ENCODE measurements at regions not wholly inside any gene's neighbourhood (a gene's known extent, or its start where the extent isn't known, plus 50 kb on each side); places are given as distances from the start of the nearest gene placed in this dataset.

GRCh38 chr10:131616040-131616439, 284.8 kb upstream of the PPP2R2D start:
- intact Hi-C loops (cut with DNase I): no loop called here
- no peak for DNase-seq

DNA sequence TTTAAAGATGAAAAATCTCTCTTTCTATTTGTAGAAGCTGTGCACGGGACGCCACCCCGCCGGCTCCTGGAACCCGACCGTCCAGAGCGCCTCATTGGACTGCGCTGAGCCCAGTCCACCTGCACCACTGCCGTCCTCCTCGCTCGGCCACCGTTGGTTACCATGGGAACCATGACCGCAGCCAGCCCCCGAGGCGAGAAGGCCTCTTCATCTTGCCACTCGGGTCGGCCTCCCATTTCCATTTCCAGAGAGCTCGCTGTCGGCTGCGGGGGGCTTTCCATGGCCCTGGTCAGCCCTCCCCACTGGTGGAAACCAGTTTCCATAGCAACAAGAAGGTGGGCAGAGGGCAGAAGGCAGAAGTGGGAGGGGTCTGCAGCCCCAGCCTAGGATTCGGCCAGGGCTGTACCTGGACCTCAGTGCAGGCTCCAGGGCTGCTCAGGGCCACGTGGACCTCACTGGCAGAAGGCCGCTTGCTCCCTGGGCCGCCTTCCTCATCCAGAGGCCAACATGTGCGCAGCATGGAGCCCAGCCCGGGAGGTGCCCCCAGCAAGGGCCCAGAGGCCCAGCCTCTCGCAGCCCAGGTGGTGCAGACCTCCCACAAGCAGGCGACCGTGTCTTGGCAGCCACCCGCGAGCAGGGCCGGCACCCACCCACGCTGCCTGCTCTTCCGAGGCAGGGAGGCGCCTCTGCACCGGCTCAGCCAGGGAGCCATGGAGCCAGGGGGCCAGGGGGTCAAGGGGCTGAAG, 283.5 kb upstream of the PPP2R2D start:
- intact Hi-C loops (cut with DNase I): no loop called here
- peak in 1 of 10 donors; percentile 81 for DNase-seq

- intact Hi-C loops (cut with DNase I): no loop called here
- DNase-seq: peak in 1 of 10 donors; percentile 72
Observed at GRCh38 chr10:131618587-131619267, 282.1 kb upstream of the PPP2R2D start.

GRCh38 chr10:131620314-131620713, 280.5 kb upstream of the PPP2R2D start:
- DNase-seq: no peak
- intact Hi-C loops (cut with DNase I): no loop called here

DNA sequence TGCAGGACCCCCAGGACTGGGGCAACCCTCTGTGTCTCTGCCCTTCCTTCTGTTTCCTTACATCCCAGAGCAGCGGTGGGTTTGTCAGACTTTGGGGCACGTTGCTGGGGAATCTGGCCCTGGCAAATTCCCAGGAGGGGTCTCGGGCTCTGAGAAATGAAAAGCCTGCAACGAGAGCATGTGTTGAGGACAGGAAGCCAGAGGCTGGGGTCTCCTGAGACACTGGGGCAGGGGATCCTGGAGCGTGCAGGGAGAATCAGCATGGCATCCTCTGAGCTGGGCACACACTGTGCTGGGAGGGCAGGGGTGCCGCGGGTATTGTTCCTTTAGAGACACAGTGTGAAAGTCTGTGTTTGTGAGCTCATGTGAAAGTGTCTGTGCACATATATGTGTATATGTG, 279.9 kb upstream of the PPP2R2D start:
- intact Hi-C loops (cut with DNase I): no loop called here
- DNase-seq: peak in 1 of 10 donors; percentile 75

GRCh38 chr10:131621784-131622624, 278.8 kb upstream of the PPP2R2D start:
- DNase-seq: peak in 1 of 10 donors; percentile 79
- intact Hi-C loops (cut with DNase I): no loop called here

GRCh38 chr10:131625041-131625440, 275.8 kb upstream of the PPP2R2D start:
- intact Hi-C loops (cut with DNase I): no loop called here
- no peak for DNase-seq

GRCh38 chr10:131626274-131626673, 274.5 kb upstream of the PPP2R2D start:
- no peak for DNase-seq
- intact Hi-C loops (cut with DNase I): no loop called here

GRCh38 chr10:131629026-131629770, 271.6 kb upstream of the PPP2R2D start:
- no peak for DNase-seq
- intact Hi-C loops (cut with DNase I): no loop called here

DNA sequence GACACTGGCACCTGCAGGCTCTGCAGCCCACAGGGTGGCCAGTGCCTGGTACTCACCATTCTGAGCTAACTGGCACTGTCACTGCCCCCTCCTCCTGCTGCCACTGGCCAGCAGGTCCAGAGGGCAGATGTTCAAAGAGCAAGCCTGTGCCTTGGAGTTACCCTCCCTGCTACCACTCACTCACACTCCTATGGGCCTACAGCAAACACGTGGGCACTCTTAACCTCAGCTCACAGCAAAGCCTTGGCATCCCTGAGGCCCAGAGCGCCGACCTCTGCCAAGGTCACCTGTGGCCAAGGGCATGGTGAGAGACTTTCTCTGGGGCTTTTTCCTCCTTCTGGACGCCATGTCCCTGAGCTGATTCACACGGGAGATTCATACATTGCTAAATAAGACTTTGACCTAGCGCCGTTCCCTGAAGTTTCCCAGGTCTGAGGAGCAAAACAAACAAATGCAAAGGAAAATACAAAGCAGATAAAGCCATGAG, 270.0 kb upstream of the PPP2R2D start:
- intact Hi-C loops (cut with DNase I): no loop called here
- peak in 1 of 10 donors; percentile 43 for DNase-seq

GRCh38 chr10:131631619-131632018, 269.2 kb upstream of the PPP2R2D start:
- DNase-seq: peak in 1 of 10 donors; percentile 54

GRCh38 chr10:131635564-131636015, 265.2 kb upstream of the PPP2R2D start:
- peak in 3 of 10 donors; percentile 25 to 83 (median 49) for DNase-seq
- intact Hi-C loops (cut with DNase I): no loop called here

More at GRCh38 chr10:131631619-131632018, 269.2 kb upstream of the PPP2R2D start:
- intact Hi-C loops (cut with DNase I): no loop called here

- DNase-seq: peak in 1 of 10 donors; percentile 49
- intact Hi-C loops (cut with DNase I): no loop called here
Observed at GRCh38 chr10:131636116-131636515, 264.7 kb upstream of the PPP2R2D start.

GRCh38 chr10:131636841-131637724, 263.7 kb upstream of the PPP2R2D start:
- intact Hi-C loops (cut with DNase I): no loop called here
- peak in 1 of 10 donors; percentile 36 for DNase-seq

GRCh38 chr10:131638049-131638879, 262.5 kb upstream of the PPP2R2D start:
- intact Hi-C loops (cut with DNase I): no loop called here
- peak in 2 of 10 donors; percentile 36 to 67 for DNase-seq

GRCh38 chr10:131638880-131639278, 261.9 kb upstream of the PPP2R2D start:
- peak in 1 of 10 donors; percentile 28 for DNase-seq
- intact Hi-C loops (cut with DNase I): no loop called here

- no peak for DNase-seq
- intact Hi-C loops (cut with DNase I): no loop called here
Observed at GRCh38 chr10:131640045-131640644, 260.7 kb upstream of the PPP2R2D start.

DNA sequence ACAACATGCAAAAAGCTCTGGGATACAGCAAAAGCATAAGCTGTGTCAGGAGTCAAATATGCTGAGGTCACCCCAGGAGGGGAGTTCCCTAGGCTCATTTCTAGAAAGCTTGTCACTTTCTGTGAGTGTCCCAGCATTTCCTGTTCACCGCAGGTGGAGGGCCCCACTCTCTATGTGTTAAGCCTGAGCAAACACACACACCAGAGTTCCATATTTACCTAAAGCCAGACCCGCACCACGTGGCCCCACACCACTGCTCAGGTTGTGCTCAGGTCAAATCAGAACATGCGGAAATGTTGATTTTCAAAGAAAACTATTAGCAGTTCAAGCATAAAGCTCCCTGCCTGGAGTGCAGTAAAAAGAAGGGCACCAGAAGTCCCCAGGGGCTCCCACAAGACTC, 259.6 kb upstream of the PPP2R2D start:
- intact Hi-C loops (cut with DNase I): no loop called here
- peak in 2 of 10 donors; percentile 12 to 47 for DNase-seq

Data from posterior cingulate gyrus (tissue), 11 donors.